H1 (cell line): ENCODE measurements at regions not wholly inside any gene's neighbourhood (a gene's known extent, or its start where the extent isn't known, plus 50 kb on each side); places are given as distances from the start of the nearest gene placed in this dataset.

ENCODE experiments used
- ASH2L ChIP-seq: fragments of 200-600, 300-600 bp; sonication (generic); IDR thresholded peaks from one replicate; pipeline ENCODE4 v1.7.1; 2017; ENCODE audit warnings: low read length
- CBX5 ChIP-seq: fragments of 300-800, 300-1000 bp; sonication (generic); IDR thresholded peaks from 2 replicates; pipeline ENCODE4 v1.7.1; 2016; ENCODE audit warnings: antibody characterized with exemption, low read length, low read depth
- CHD1 ChIP-seq: IDR thresholded peaks from 2 replicates; pipeline ENCODE4 v1.6.1; 2012; ENCODE audit warnings: low read depth, low read length, improper control_type of control experiment
- HDAC6 ChIP-seq: IDR thresholded peaks from one replicate; pipeline ENCODE4 v1.7.1; 2012; ENCODE audit warnings: low read depth, mild to moderate bottlenecking, inconsistent platforms, low read length, moderate library complexity
- KDM1A ChIP-seq: fragments of 200-600, 300-600 bp; sonication (generic); IDR thresholded peaks from 2 replicates; pipeline ENCODE4 v1.7.1; 2016; ENCODE audit warnings: mild to moderate bottlenecking, low read length, borderline replicate concordance
- MAFK ChIP-seq: IDR thresholded peaks from 2 replicates; pipeline ENCODE4 v1.6.1; 2012; ENCODE audit warnings: low read depth, mild to moderate bottlenecking, improper control_type of control experiment, low read length
- SAP30 ChIP-seq: fragments of 300-600 bp; sonication (generic); IDR thresholded peaks from 2 replicates; pipeline ENCODE4 v1.7.1; 2012; ENCODE audit warnings: low read length, moderate library complexity, mild to moderate bottlenecking, inconsistent platforms; ENCODE audit not compliant: insufficient read depth, insufficient replicate concordance
- SIRT6 ChIP-seq: IDR thresholded peaks from one replicate; pipeline ENCODE4 v1.7.1; 2012; ENCODE audit warnings: low read length, inconsistent platforms
- SP4 ChIP-seq: IDR thresholded peaks from 2 replicates; pipeline ENCODE4 v1.6.1; 2012; ENCODE audit warnings: low read length, inconsistent platforms
- TBP ChIP-seq: IDR thresholded peaks from 2 replicates; pipeline ENCODE4 v1.6.1; 2011; ENCODE audit warnings: low read depth, low read length, improper control_type of control experiment
- ZNF274 ChIP-seq: IDR thresholded peaks from 2 replicates; pipeline ENCODE4 v1.7.0; 2012; ENCODE audit warnings: low read length, borderline replicate concordance; ENCODE audit errors: extremely low read depth
- TF ChIP-seq, protein P1 (sequence below): fragments of 300-600 bp; sonication (generic); IDR thresholded peaks from 2 replicates; pipeline ENCODE4 v1.7.1; 2012; ENCODE audit warnings: low read length, moderate library complexity, mild to moderate bottlenecking, inconsistent platforms; ENCODE audit not compliant: insufficient replicate concordance
- TF ChIP-seq, protein P2 (sequence below): IDR thresholded peaks from 2 replicates; pipeline ENCODE4 v1.6.1; 2012; ENCODE audit warnings: inconsistent platforms

DNA sequence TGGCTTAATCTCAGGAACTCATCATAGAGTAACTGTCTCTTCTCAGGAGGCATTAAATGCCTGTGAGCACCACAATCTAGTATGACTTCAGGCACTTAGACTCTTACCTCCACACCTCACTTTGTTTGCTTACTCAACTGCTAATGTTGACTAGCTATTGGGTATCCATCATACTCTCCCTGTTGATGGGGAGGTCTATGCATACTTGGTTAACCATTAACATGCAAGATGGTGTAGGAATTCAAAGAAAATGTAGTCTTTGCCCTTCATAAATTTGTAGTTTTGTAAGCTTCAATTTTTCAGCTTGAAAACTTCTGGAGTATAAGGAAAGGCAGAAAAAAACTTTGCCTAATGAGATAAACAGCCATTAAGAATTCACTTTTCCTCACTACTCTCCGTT, 501.0 kb upstream of the MARCKS start (continued):
- TF ChIP-seq, protein P1, sequence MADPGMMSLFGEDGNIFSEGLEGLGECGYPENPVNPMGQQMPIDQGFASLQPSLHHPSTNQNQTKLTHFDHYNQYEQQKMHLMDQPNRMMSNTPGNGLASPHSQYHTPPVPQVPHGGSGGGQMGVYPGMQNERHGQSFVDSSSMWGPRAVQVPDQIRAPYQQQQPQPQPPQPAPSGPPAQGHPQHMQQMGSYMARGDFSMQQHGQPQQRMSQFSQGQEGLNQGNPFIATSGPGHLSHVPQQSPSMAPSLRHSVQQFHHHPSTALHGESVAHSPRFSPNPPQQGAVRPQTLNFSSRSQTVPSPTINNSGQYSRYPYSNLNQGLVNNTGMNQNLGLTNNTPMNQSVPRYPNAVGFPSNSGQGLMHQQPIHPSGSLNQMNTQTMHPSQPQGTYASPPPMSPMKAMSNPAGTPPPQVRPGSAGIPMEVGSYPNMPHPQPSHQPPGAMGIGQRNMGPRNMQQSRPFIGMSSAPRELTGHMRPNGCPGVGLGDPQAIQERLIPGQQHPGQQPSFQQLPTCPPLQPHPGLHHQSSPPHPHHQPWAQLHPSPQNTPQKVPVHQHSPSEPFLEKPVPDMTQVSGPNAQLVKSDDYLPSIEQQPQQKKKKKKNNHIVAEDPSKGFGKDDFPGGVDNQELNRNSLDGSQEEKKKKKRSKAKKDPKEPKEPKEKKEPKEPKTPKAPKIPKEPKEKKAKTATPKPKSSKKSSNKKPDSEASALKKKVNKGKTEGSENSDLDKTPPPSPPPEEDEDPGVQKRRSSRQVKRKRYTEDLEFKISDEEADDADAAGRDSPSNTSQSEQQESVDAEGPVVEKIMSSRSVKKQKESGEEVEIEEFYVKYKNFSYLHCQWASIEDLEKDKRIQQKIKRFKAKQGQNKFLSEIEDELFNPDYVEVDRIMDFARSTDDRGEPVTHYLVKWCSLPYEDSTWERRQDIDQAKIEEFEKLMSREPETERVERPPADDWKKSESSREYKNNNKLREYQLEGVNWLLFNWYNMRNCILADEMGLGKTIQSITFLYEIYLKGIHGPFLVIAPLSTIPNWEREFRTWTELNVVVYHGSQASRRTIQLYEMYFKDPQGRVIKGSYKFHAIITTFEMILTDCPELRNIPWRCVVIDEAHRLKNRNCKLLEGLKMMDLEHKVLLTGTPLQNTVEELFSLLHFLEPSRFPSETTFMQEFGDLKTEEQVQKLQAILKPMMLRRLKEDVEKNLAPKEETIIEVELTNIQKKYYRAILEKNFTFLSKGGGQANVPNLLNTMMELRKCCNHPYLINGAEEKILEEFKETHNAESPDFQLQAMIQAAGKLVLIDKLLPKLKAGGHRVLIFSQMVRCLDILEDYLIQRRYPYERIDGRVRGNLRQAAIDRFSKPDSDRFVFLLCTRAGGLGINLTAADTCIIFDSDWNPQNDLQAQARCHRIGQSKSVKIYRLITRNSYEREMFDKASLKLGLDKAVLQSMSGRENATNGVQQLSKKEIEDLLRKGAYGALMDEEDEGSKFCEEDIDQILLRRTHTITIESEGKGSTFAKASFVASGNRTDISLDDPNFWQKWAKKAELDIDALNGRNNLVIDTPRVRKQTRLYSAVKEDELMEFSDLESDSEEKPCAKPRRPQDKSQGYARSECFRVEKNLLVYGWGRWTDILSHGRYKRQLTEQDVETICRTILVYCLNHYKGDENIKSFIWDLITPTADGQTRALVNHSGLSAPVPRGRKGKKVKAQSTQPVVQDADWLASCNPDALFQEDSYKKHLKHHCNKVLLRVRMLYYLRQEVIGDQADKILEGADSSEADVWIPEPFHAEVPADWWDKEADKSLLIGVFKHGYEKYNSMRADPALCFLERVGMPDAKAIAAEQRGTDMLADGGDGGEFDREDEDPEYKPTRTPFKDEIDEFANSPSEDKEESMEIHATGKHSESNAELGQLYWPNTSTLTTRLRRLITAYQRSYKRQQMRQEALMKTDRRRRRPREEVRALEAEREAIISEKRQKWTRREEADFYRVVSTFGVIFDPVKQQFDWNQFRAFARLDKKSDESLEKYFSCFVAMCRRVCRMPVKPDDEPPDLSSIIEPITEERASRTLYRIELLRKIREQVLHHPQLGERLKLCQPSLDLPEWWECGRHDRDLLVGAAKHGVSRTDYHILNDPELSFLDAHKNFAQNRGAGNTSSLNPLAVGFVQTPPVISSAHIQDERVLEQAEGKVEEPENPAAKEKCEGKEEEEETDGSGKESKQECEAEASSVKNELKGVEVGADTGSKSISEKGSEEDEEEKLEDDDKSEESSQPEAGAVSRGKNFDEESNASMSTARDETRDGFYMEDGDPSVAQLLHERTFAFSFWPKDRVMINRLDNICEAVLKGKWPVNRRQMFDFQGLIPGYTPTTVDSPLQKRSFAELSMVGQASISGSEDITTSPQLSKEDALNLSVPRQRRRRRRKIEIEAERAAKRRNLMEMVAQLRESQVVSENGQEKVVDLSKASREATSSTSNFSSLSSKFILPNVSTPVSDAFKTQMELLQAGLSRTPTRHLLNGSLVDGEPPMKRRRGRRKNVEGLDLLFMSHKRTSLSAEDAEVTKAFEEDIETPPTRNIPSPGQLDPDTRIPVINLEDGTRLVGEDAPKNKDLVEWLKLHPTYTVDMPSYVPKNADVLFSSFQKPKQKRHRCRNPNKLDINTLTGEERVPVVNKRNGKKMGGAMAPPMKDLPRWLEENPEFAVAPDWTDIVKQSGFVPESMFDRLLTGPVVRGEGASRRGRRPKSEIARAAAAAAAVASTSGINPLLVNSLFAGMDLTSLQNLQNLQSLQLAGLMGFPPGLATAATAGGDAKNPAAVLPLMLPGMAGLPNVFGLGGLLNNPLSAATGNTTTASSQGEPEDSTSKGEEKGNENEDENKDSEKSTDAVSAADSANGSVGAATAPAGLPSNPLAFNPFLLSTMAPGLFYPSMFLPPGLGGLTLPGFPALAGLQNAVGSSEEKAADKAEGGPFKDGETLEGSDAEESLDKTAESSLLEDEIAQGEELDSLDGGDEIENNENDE = no peak
- TF ChIP-seq ASH2L (no peak), ZNF274 (no peak), CHD1 (no peak), SAP30 (no peak), SP4 (no peak), SIRT6 (no peak), CBX5 (no peak), MAFK (no peak), KDM1A (no peak), TBP (no peak), HDAC6 (no peak)
- TF ChIP-seq, protein P2, sequence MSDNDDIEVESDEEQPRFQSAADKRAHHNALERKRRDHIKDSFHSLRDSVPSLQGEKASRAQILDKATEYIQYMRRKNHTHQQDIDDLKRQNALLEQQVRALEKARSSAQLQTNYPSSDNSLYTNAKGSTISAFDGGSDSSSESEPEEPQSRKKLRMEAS = no peak
